ENCODE measurements at regions not wholly inside any gene's neighbourhood (a gene's known extent, or its start where the extent isn't known, plus 50 kb on each side); places are given as distances from the start of the nearest gene placed in this dataset.

DNA sequence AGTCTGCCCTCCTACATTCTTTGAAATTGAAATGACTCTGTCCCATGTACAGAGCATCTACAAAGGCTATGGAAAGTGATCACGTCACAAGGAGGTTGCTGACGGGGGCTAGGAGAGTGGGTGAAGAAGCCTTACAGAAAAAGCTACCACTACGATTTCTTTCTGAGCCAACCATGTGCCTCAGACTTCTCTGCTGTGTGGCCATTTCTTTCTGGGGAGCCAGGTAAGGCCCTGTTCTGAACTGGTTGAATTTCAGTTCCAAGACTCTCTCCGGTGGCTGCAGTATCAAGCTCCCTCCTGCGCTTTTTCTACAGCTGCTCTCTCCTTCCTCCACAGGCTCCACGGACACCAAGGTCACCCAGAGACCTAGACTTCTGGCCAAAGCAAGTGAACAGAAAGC, 112.5 kb upstream of the PRSS1 start:
- TF ChIP-seq, protein P1, sequence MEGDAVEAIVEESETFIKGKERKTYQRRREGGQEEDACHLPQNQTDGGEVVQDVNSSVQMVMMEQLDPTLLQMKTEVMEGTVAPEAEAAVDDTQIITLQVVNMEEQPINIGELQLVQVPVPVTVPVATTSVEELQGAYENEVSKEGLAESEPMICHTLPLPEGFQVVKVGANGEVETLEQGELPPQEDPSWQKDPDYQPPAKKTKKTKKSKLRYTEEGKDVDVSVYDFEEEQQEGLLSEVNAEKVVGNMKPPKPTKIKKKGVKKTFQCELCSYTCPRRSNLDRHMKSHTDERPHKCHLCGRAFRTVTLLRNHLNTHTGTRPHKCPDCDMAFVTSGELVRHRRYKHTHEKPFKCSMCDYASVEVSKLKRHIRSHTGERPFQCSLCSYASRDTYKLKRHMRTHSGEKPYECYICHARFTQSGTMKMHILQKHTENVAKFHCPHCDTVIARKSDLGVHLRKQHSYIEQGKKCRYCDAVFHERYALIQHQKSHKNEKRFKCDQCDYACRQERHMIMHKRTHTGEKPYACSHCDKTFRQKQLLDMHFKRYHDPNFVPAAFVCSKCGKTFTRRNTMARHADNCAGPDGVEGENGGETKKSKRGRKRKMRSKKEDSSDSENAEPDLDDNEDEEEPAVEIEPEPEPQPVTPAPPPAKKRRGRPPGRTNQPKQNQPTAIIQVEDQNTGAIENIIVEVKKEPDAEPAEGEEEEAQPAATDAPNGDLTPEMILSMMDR (IDR thresholded peaks at IDR 0.05), result no peak
- TF ChIP-seq POLR2AphosphoS5 (IDR thresholded peaks at IDR 0.05) (no peak), POLR2A (IDR thresholded peaks at IDR 0.05) (no peak)
